NOMO-1 treated with DMSO at 0.1 percent for 48 hours (cell line): ENCODE measurements at regions not wholly inside any gene's neighbourhood (a gene's known extent, or its start where the extent isn't known, plus 50 kb on each side); places are given as distances from the start of the nearest gene placed in this dataset.

ENCODE experiments used
- DNase-seq: peaks from one replicate; lab custom pipeline; 2025; ENCODE audit not compliant: unreplicated experiment; lab: John Stamatoyannopoulos, UW

GRCh38 chr5:8528106-8528505, 659.2 kb downstream of the MTRR start:
- DNase-seq = no peak

GRCh38 chr5:8538821-8539220, 669.9 kb downstream of the MTRR start:
- no peak for DNase-seq

GRCh38 chr5:8540317-8540716, 671.4 kb downstream of the MTRR start:
- DNase-seq = no peak

GRCh38 chr5:8550921-8551320, 682.0 kb downstream of the MTRR start:
- DNase-seq = no peak

DNA sequence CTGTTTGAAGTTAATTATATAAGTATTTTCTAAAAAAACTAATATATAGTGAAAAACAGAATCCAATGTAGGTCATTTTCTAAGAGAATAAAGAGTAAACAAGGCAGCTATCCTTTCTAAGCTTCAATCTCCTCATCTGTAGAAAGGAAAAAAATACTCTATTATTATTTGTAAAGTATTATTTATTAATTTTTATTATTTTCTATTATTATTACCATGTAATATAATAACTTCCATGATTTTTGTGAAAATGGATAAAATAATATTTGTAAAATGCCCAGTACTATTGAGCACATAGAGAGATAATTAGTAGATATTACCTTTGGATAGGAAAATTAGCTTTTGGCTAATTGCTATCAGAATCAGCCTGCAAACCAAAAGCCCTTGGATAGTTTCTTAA, 684.4 kb downstream of the MTRR start:
- DNase-seq = no peak

GRCh38 chr5:8557728-8558127, 688.8 kb downstream of the MTRR start:
- DNase-seq = no peak

DNA sequence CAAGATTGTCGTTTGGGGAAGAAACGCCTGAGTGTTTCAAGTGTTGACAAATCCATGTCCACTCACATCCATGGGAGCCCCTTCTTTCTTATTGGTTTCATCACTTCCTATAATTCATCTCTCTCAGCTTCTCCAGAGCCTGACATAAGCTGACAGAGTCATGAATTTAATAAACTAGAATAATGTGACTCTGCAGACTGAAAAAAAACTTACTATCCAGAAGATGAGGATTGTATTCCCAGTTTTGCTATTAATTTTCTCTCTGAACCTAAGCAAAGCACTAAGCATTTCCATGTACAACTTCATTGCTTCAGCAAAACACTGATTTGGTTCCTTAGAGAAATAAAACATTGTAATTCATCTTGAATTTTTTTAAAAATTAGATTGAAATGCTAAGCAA, 691.8 kb downstream of the MTRR start:
- no peak for DNase-seq

GRCh38 chr5:8561224-8561840, 692.4 kb downstream of the MTRR start:
- no peak for DNase-seq

GRCh38 chr5:8561854-8562253, 692.9 kb downstream of the MTRR start:
- DNase-seq = no peak

GRCh38 chr5:8563540-8563939, 694.6 kb downstream of the MTRR start:
- peak; percentile 59 for DNase-seq

DNA sequence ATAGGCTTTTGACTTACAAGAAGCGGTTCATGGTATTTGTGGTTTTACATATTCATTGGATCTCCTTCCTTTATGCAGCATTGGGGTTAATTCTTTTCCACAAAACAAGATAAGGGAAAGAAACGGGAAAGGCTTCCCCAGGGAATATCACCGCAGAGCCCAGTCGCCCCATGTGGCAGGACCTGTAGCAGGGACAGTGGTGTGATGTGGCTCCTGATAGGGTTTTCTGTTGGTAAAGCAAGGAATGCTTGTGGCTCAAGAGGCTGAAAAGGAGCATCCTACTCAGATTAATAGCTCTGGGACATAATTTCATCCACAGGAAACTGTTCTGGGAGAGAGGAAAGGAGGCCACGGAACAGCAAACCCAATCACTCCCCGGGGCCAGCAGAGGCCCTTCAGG, 699.9 kb downstream of the MTRR start:
- no peak for DNase-seq

- DNase-seq = no peak
Observed at GRCh38 chr5:8570528-8570927, 701.6 kb downstream of the MTRR start.

GRCh38 chr5:8576178-8576577, 707.2 kb downstream of the MTRR start:
- no peak for DNase-seq

DNA sequence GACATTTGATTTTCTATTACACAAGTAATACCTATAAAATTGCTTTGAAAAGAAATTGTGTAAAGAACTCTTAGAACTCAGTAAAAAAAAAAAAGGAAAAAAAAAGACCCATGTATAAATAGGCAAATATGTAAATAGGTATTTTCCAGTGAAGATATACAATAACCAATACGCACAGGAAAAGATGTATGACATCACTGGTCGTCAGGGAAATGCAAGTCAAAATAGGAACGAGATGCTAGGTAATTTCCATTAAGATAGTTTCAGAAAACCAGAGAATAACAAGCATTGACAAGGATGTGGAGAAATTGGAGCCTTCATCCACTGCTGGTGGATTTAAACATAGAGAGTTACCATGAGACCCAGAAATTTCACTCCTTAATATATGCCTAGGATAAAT, 708.8 kb downstream of the MTRR start:
- DNase-seq = no peak

GRCh38 chr5:8580298-8580697, 711.4 kb downstream of the MTRR start:
- no peak for DNase-seq

DNA sequence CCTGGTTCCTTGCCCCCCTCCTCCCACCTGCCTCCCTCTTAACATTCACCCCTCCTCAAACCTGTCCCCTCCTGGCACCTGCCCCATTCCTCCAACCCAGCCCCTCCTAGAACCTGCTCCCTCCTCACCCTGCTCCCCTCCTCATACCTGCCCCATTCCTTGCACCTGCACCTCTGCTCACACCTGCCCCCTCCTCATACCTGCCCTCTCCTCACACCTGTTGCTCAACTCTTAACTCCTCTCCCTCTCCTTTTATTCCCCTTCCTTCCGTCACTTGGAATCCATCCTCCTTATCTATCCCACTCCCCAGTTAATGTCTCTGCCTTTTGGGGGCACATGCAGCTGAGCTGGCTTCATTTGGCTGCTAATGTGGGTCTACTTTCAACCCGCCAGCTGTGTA, 712.1 kb downstream of the MTRR start:
- DNase-seq = no peak

DNA sequence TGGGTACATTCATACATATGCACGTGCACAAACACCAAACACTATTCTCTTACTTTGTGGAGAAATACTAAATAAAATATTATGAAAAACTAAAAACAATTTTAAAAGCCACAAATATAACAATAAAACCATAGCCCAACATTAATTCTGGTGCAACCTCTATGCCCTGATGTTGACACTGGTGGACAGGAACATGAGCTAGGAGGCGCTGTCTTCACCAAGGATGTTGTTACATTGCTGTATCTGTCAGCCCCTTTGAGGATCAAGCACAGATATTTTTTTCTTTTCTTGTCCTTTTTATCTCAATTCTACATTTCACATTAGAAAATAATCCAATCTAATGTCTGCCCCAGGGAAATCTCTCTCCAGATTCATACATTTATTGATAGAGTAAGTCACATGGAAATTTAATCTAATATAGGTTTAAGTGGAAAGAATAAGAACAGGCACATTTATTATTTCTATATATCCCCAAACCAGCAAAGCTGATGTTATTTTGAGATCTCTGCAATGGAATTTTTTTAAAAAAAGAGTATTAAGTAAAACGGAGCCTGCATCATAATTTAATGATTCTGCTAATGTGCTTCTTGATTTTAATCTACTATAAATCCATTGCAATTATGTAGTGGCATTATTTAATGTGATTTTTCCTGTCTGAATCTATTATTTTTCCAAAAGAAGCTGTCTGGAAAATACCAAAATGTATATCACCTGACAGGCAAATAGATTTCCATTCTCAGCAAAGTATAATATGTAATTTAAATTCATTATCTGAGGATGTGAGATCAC, 716.5 kb downstream of the MTRR start:
- DNase-seq = no peak

DNA sequence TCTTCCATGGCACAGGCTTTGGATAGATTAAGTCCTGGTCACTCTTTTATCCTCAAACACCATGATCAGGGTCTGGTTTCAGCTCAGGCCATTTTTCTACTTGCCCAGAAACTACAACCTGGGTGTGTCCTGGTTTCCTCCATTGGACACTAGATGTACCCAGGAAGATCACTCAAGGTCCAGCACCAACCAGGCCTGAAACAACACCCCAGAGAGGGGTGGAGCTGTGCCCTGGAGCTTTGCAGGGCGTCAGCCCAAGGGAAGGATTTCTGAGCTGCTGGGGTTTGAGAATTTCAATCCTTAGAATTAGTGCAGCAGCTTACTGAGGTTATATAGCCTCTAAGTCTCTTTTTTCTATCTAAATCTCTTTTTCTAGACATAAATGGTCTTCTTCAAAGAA, 722.0 kb downstream of the MTRR start:
- DNase-seq = no peak

GRCh38 chr5:8598356-8598755, 729.4 kb downstream of the MTRR start:
- DNase-seq = no peak

DNA sequence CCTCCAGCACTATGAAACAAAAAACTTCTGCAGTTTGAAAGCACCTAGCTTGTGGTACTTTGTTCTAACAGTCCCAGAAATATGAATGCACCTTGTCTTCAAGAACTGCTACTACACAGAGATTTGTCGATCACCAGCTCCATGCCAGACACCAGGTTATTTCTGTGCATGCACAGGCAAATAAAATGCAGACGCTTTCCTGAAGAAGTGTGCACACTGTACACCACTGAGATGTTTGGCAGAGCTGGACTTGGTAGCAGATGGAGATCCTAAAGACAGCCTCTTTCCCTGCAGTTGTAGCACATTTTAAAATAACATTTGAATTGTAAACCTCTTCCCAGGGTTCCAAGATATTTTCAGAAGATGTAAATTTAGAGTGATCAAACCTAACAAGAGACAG, 730.0 kb downstream of the MTRR start:
- DNase-seq = no peak

- DNase-seq = no peak
Observed at GRCh38 chr5:8600843-8601242, 731.9 kb downstream of the MTRR start.

DNA sequence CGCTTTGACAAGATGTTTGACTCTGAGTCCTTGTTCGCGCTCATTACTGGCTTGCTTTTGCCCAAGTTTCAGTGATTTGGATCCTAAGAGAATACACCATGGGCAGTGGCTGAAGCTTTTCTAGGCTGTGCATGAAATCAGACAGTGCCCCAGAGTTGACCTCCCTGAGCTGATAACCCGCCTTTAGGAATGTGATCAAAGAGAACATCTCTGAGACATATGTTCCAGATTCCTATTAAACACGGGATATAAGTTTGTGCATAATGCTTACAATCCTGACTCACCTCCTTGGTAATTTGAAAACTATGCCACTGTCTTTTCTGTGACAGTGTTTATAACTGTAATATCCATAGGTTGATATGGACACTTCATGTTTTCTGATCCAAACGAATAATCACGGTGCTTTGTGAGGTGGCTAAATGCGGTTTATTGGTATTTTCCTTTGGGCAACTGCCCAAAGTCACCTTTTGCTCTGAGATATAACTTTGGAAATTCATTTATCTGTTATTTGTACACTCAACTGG, 732.9 kb downstream of the MTRR start:
- no peak for DNase-seq

- no peak for DNase-seq
Observed at GRCh38 chr5:8606231-8606630, 737.3 kb downstream of the MTRR start.
